Suppressor macrophage (primary cell): ENCODE measurements at regions not wholly inside any gene's neighbourhood (a gene's known extent, or its start where the extent isn't known, plus 50 kb on each side); places are given as distances from the start of the nearest gene placed in this dataset.

Source experiments
- DNase-seq, 4 experiments: peaks; one replicate each; pipeline ENCODE4 v3.0.0-alpha.2; 2020 to 2022

GRCh38 chr21:28641731-28642130 lies 350.9 kb downstream of the LTN1 start:
- no peak for DNase-seq

GRCh38 chr21:28640326-28640725 lies 352.4 kb downstream of the LTN1 start:
- DNase-seq, result no peak

- DNase-seq, result no peak
Measured at GRCh38 chr21:28639737-28640136, 352.9 kb downstream of the LTN1 start.

- no peak for DNase-seq
Measured at GRCh38 chr21:28636752-28637691, 355.7 kb downstream of the LTN1 start.

- DNase-seq, result no peak
Measured at GRCh38 chr21:28635541-28635940, 357.1 kb downstream of the LTN1 start.

GRCh38 chr21:28633839-28634555 lies 358.7 kb downstream of the LTN1 start:
- DNase-seq, result no peak

GRCh38 chr21:28632755-28633408 lies 359.8 kb downstream of the LTN1 start:
- DNase-seq, result no peak

GRCh38 chr21:28627691-28628090 lies 365.0 kb downstream of the LTN1 start:
- DNase-seq, result no peak

- no peak for DNase-seq
Measured at GRCh38 chr21:28627261-28627660, 365.4 kb downstream of the LTN1 start.

- DNase-seq, result no peak
Measured at GRCh38 chr21:28624626-28625025, 368.1 kb downstream of the LTN1 start.

GRCh38 chr21:28617300-28617699 lies 375.4 kb downstream of the LTN1 start:
- no peak for DNase-seq

GRCh38 chr21:28615276-28615675 lies 377.4 kb downstream of the LTN1 start:
- no peak for DNase-seq

- no peak for DNase-seq
Measured at GRCh38 chr21:28614791-28615190, 377.9 kb downstream of the LTN1 start.

- no peak for DNase-seq
Measured at GRCh38 chr21:28608646-28609045, 384.0 kb downstream of the LTN1 start.

GRCh38 chr21:28607545-28607944 lies 385.1 kb downstream of the LTN1 start:
- no peak for DNase-seq

- DNase-seq, result peak in 2 of 4 experiments; percentile 17 to 30
Measured at GRCh38 chr21:28604946-28605537, 387.6 kb downstream of the LTN1 start.

GRCh38 chr21:28602546-28602945 lies 390.1 kb downstream of the LTN1 start:
- DNase-seq, result no peak

- no peak for DNase-seq
Measured at GRCh38 chr21:28598214-28598613, 394.5 kb downstream of the LTN1 start.

- no peak for DNase-seq
Measured at GRCh38 chr21:28592205-28592865, 400.3 kb downstream of the LTN1 start.

- DNase-seq, result no peak
Measured at GRCh38 chr21:28590676-28591075, 402.0 kb downstream of the LTN1 start.

- no peak for DNase-seq
Measured at GRCh38 chr21:28590026-28590425, 402.7 kb downstream of the LTN1 start.

GRCh38 chr21:28588997-28589396 lies 403.7 kb downstream of the LTN1 start:
- DNase-seq, result no peak
